ENCODE measurements at regions not wholly inside any gene's neighbourhood (a gene's known extent, or its start where the extent isn't known, plus 50 kb on each side); places are given as distances from the start of the nearest gene placed in this dataset.

- peak; percentile 45 to 76 for DNase-seq
Observed at GRCh38 chr20:60215816-60216730, 257.9 kb downstream of the CDH26 start.

- DNase-seq = no peak
Observed at GRCh38 chr20:60219231-60219630, 261.0 kb downstream of the CDH26 start.

DNA sequence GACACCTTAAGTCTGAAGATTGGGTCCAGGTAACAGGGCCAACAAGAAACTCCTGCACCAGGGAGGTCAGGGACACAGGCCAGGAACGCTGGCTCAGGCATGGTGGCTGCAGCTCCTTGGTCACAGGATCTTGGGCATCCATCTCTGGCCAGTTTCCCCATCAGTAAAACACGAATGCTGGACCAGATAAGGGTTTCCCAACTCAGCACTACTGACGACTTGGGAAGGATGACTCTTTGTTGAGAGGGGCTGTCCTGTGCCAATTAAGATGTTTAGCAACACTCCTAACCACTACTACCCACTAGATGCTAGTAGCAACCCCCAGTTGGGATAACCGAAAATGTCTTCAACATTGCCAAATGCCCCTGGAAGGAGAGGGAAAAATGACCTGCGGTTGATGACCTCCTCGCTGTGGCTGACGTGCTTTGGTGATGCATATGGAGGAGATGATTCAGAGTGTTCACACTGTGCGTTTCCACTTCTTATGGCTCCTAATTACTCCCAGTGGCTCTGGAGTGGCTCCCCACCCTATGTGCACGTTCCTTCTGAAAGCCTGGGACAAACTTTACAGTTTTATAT is 261.9 kb downstream of the CDH26 start:
- no peak for DNase-seq

DNA sequence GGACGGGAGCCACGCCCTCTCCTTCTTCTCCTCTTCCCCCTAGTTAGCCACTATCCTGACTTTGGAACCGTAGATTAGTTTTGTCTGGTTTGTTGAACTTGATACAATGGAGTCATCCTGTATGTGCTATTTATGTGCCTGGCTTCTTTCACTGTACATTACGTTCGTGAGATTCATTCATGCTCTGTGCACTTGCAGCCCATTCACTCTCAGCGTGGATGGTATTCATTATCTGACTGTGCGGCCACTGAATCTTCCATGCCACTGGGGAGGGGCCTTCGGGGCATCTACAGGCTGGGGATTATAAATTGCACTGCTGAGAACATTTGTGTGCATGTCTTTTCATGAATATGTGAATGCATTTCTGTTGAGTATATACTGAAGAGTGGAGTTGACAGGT is 262.5 kb downstream of the CDH26 start:
- DNase-seq = no peak

GRCh38 chr20:60221593-60221992 is 263.4 kb downstream of the CDH26 start:
- DNase-seq = no peak

- no peak for DNase-seq
Observed at GRCh38 chr20:60222497-60222896, 264.3 kb downstream of the CDH26 start.

DNA sequence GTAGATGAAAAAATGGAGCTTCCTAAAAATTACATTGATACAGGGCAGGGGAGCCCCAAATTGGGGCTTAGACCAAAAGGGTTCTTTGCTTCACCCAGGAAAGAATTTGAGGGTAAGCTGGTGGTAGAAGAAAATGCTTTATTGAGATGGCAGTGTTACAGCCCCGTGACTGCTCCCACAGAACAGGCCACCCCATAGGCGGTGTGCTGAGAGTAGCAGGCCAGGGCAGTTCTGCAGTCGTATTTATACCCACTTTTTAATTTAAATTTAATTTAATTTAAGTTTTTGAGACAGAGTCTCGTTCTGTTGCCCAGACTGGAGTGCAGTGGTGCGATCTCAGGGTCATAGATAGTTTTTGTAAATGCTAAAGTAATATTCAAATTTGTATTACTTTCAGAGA is 265.0 kb downstream of the CDH26 start:
- DNase-seq = no peak

DNA sequence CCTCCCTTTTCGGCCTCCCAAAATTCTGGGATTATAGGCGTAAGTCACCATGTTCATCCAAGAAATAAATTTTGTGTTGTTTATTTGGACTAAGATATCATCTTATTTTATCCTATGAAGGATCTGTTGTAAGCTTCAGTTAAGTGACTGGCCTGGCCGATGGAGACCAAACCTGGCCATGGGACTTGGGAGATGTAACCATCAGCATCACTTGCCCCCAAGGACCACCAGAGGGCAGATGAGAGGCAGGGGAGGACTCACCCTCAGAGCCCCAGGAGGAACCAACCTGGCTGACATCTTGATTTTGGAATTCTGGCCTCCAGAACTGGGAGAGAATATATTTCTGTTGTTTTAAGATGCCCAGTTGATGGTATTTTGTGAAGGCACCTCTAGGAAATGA is 266.7 kb downstream of the CDH26 start:
- DNase-seq = peak; percentile 52 to 54

DNA sequence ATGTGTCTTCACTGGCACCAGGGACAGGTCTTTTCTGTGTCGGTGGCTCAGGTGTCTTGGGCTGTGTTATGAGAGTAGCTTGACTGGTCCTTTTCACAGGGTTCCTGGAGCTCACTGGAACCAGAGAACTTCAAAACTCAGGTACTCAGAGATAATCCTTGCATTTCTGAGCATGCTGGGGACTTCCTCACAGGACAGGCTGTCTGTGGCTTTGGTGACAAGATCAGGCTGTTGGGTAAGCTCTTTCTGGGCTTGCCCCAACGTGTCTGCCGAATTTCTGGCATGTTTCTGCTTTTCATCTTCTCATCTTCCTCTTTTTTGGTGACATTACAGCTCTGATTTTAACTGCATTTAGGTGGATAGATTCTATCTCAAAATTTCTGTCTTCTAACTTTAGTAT is 270.0 kb downstream of the CDH26 start:
- no peak for DNase-seq

GRCh38 chr20:60232380-60232779 is 274.2 kb downstream of the CDH26 start:
- no peak for DNase-seq

DNA sequence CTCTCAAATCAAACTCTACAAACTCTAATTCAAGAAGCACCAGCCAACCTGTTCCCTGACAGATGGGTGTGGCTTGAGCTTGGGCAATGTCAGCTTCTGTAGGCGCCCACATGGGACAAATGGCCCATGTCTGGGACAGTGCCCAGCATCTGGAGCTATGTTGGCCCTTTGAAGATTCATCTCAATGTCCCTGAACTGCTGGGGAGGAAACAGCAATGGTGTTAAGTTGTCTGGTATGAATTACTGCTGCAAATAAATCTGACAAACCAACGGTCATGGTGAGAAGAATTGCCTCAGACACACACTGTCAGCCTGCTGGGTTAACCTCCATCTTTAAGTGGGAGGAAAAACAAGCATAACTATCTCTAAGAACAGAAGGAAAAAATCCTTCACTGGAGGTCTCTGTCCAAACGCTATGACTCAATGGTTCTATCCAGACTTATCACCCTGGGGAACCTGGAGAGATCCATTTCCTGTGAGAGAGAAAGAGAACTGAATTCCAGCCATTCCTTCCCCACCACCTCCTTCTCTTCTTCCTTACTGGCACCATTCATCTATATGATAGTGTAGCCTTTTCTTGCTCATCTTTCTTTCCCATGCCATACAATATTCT is 274.9 kb downstream of the CDH26 start:
- no peak for DNase-seq

GRCh38 chr20:60236613-60237012 is 278.4 kb downstream of the CDH26 start:
- no peak for DNase-seq

GRCh38 chr20:60237981-60238380 is 279.8 kb downstream of the CDH26 start:
- no peak for DNase-seq

DNA sequence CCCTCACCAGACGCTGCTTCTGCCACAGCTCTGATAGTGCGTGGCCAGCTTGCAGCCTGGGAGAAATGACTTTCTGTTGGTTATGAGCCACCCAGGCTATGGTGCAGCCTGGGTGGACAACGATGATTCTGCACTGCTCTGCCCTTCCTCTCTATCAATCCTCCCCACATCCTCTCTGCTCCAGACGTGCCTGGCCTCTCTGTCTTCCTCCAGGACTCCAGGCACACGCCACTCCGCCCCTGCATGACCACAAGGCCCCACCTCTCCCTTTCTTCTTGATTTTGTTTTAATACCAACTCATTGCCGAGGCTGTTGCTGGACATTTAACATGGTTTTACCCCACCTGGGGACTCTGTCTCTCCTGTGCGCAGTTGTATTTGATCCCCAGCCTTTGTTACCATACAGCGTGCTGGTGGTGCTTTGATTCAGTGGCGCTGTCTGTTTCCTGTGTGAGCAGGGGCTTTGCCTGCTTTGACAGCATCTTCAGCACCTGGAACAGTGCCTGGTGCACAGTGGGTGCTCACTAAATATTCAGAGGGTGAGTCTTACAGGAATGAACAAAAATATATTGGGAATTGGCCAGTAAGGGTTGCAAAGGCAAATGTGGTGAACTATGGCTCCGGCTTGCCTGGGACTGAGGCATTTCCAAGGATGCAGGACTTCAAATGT is 280.9 kb downstream of the CDH26 start:
- no peak for DNase-seq

- DNase-seq = no peak
Observed at GRCh38 chr20:60239956-60240355, 281.7 kb downstream of the CDH26 start.

GRCh38 chr20:60240415-60240814 is 282.2 kb downstream of the CDH26 start:
- DNase-seq = no peak

GRCh38 chr20:60240986-60241385 is 282.8 kb downstream of the CDH26 start:
- DNase-seq = no peak

- no peak for DNase-seq
Observed at GRCh38 chr20:60242836-60243505, 284.7 kb downstream of the CDH26 start.

DNA sequence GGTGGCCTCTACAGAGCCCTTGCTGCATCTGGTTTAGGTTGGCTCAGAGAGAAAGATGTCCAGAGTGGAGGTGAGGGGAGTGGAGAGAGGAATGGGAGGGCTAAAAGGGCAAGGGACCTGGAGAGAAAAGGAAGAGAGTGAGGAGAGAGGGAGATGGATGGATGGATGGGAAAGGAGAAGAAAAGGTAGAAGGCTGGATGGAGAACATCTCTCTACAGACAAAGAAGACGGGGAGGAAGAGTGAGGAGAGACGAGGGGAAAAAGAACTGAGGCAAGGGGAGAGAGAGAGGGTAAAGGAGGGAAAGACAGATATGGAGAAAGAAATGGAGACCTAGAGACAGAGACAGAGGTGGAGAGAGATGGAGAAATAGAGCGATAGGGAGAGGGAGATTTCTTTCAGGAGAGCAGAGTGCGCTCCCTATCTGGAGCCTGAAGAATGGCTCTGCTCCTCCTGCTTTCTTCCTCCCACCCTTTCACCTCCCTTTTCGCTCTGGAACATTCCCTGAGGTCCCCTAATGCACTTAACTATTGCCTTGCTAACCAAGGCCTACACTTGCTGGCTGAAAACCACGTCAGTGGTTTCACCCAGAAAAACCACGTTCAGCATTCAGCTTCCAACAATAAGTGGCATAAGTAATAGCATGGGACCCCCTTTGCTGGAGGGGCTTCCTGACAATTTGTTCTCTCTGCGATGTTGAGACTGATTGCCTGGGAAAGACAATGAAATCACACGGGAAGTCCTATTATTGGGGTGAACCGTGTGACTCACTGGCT is 286.3 kb downstream of the CDH26 start:
- no peak for DNase-seq

- DNase-seq = no peak
Observed at GRCh38 chr20:60246751-60247150, 288.5 kb downstream of the CDH26 start.

GRCh38 chr20:60249436-60249835 is 291.2 kb downstream of the CDH26 start:
- DNase-seq = no peak

- DNase-seq = no peak
Observed at GRCh38 chr20:60250251-60250650, 292.0 kb downstream of the CDH26 start.
